ENCODE measurements at regions not wholly inside any gene's neighbourhood (a gene's known extent, or its start where the extent isn't known, plus 50 kb on each side); places are given as distances from the start of the nearest gene placed in this dataset.

DNA sequence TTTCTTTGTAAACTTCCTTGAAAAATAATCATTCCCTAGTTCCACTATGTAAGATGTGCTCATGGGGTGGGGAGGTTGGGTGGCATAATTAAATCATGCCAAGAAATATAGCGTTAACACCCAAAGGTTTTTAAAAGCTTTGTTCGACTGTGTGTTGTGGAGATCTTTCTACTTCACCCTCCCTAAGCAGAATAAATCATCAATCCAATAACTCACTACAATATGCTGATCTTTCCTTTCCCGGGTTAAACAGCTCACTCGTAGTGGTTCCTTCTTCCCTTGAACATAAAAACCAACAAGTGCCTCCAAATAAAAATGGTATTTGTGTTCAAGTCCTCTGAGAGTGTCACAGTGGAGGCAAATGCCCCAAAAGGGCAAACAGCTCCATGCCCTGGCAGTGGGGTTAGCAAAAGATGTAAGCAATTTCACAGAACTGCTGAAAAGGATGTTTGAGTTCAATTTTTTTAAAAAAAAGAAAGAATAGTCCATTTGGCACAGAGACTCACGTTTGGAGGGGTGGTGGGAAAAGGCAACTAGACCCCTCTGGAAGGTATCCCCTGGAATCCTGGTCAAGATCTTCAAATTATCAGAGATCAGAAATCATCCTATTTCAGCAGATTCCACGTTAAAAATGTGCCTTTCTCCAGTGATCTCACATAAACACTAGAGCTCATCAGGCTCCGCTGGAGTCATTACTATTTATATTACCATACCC is 99.1 kb downstream of the TFAP2A start:
- TF ChIP-seq CTCF (IDR thresholded peaks at IDR 0.05; ENCODE audit: insufficient read depth, low read depth, low read length) (no peak), EZH2 (IDR thresholded peaks at IDR 0.05; ENCODE audit: insufficient read depth, low read length) (no peak)
